ENCODE measurements at regions not wholly inside any gene's neighbourhood (a gene's known extent, or its start where the extent isn't known, plus 50 kb on each side); places are given as distances from the start of the nearest gene placed in this dataset.

- no peak for DNase-seq
These were observed 86.5 kb upstream of the PFN2 start for GRCh38 chr3:150057227-150057626.

DNA sequence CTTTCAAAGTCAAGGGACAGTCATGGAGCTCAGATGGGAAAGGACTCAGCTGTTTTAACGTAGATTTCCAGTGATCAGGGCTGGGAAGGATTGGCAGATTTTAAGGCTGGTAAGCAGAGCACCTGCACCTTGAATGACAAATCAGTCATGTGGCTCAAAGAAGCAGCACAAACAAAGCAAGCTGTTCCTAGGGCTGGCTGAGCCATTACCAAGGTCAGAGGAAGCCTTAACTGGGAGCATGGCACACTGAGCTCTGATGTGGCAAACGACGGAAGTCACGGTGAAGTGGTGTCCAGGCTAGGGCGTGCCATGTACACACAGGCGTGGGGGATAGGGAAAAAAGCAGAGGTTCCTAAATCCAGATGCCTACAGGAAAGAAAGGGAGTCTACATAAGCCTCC is 84.6 kb upstream of the PFN2 start:
- DNase-seq = peak; percentile 76

GRCh38 chr3:150054635-150055034 is 83.9 kb upstream of the PFN2 start:
- DNase-seq = no peak

- DNase-seq = no peak
These were observed 79.8 kb upstream of the PFN2 start for GRCh38 chr3:150050510-150050909.

DNA sequence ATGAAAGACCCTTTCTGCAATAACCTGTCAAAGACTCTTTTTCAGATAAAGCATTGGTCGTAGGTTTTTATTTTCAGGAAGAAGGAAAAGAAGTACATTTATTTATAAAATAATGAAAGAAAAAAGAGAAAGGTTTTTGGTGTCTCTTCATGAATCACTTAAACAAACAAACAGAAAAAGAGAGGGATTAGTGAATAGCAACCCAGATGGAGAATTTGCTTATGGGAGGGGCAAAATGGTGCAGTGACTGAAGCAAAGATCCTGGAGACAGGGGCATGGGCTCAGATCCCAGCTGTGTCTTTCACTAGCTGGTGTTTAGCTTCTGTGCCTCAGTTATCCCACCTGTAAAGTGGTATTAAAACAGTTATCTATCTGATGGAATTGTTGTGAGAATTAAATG is 78.6 kb upstream of the PFN2 start:
- DNase-seq = no peak

DNA sequence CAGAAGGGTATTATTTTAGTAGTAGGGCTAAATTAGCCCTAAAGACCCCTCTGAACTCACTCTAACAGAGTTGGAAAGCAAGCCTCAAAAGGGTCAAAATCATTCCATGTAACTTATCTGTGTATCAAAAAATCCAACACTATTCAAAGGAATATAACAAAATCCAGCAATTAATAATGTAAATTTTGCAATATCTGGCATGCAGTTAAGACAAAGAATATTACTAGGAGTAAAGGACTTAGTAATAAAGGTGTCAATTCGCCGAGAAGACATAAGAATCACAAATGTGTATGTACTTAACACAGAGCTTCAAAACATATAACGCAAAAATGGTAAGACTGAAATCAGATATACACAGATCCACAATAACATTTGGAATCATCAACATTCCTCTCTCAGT is 71.2 kb upstream of the PFN2 start:
- DNase-seq = no peak

- DNase-seq = no peak
These were observed 69.4 kb upstream of the PFN2 start for GRCh38 chr3:150040097-150040496.

GRCh38 chr3:150038830-150039229 is 68.1 kb upstream of the PFN2 start:
- DNase-seq = no peak

DNA sequence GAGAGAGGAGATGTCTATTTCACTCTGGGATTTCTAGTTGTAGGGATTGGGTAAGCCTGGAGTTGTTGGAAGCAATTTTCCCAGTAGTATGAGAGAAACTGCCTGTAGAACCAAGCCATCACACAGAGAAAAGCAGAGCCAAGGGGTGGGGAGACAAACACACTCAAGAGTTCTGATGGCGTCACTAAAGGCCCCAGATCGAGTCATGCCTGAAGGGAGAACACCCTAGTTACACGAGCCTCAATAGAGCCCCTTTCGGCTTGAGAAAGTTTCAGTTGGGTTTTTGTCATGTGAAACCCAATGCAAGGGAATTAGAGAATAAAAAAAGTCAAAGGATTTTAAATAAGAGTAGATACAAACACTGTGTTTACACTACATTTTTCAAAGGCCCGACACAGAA is 66.1 kb upstream of the PFN2 start:
- DNase-seq = no peak

- DNase-seq = no peak
These were observed 65.4 kb upstream of the PFN2 start for GRCh38 chr3:150035910-150036612.

GRCh38 chr3:150035301-150035779 is 64.6 kb upstream of the PFN2 start:
- DNase-seq = no peak

DNA sequence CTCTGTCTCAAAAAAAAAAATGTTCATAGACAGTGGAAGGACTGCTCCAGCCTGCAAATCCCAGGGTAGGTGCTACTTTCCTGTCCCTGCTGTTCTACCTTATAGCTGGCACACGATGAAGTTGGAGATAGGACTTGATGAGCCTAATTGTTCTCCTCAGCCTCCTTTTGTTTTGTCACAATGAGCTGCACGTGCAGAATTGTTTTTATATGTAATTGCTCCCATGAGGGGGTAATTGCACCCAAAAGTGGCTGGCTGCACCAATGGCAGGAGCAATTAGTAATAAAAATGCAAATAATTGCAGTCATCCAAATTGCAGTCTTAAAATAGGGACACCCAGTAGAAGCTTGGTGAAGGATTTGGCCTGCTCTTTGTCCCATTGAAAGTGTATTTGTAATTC is 63.0 kb upstream of the PFN2 start:
- DNase-seq = no peak

DNA sequence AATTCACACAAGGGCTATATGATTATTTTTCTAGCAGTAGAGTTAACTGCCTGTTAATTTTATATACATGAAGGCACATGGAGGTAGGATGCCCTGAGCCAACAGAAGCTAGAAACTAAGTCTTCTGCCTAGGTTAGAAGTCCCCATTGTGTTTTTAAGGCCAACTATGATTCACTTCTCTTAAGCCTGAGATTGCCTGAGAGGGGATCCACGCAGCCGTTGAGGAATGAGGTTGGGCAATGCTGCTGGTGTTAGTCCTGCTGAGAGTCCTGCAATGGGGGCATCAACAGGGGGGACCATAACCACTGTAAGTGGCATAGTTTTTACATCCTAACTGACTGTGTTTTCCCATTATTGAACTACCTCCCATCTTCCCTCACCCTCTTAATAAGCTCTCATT is 60.1 kb upstream of the PFN2 start:
- no peak for DNase-seq

- no peak for DNase-seq
These were observed 52.5 kb upstream of the PFN2 start for GRCh38 chr3:150023239-150023636.

GRCh38 chr3:150022381-150023238 is 51.9 kb upstream of the PFN2 start:
- DNase-seq = peak; percentile 74

DNA sequence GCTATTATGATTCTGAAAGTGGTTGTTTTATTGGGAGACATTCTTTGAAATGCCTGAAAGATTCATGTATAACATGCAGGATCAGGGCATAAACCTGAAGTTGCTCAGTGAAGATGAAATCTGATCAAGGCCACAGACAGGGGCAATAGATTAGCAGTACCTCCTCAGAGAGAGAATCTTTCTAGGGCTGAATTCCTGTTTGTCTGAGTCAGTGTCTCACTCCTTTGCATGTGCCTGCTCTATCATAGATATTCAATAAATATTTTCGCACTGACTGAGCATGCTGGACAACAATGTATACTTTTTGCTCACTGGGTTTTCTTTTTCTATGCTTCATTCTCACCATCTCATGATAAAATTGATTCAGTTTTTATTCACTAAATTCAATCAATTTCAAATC is 49.8 kb upstream of the PFN2 start:
- DNase-seq = no peak

Data from NCI-H2171 treated with DMSO at 0.1 percent for 48 hours (cell line).